HG03460 (cell line): ENCODE measurements at regions not wholly inside any gene's neighbourhood (a gene's known extent, or its start where the extent isn't known, plus 50 kb on each side); places are given as distances from the start of the nearest gene placed in this dataset.
"Not testable (repeated sequence)": the region's sequence is repeated elsewhere in the genome, so short reads cannot be mapped to it uniquely, and the experiment has no call there.

Experiments
- ATAC-seq: cut with Tn5 transposase; IDR thresholded peaks from one replicate; pipeline ENCODE4 v1.9.1; 2021; ENCODE audit not compliant: unreplicated experiment

- ATAC-seq = no peak
These were observed 354.0 kb downstream of the FLRT2 start for GRCh38 chr14:85883966-85884365.

DNA sequence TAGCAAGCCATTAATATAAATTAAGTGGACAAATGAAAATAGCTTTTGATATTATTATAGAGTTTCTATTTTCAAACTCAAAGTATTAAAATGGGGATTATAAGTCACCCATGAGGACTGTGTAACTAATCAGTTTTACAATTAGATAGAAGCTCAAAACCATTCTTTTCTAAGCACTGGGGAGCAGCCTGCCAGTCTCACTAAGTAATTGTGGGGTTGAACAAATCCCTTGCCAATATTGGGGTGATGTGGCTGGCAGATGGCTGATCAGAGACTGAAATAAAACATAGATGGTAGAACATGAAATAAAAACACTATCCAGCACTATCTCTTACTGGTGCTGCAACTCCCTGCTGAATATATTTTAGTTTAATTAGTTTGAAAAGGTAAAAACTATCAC lies 353.2 kb downstream of the FLRT2 start:
- no peak for ATAC-seq

GRCh38 chr14:85881935-85882334 lies 352.0 kb downstream of the FLRT2 start:
- no peak for ATAC-seq

- no peak for ATAC-seq
These were observed 348.9 kb downstream of the FLRT2 start for GRCh38 chr14:85878874-85879273.

DNA sequence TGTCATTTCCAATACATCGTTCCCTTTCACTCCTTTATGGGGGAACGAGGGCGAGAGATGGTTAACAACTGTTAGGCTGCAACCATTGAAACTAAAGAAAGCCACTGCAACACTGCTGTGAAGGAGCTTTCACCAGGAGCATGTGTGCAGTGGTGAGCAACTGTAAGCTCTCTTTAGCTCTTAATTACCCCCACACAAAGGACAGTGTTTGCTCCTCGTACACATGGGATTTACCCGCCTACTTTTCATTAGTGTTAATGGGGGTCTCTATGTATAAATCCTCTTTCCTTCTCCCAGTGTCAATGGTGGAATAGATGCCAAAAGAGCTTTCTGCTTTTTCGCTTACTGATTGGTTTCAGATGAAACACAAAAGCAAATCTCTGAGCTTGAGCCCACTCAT lies 343.1 kb downstream of the FLRT2 start:
- ATAC-seq = no peak

DNA sequence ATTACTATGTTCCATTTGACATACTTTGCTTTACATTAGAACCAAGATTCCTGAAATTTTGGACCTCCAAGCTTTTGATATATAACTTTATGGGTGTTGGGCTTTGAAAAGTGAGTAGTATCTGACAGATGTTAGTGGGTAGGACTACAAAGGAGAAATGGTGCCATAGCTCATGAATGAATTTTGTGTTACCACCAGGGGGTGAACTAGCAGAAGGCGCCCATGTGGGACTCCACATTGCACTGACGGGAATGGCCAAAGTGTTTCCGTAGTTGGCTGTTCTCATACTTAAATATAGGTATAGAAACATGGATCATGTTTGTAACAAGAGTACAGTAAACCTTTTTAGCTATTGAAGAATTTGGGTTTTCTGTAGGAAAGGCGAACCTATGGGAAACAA lies 337.5 kb downstream of the FLRT2 start:
- no peak for ATAC-seq

DNA sequence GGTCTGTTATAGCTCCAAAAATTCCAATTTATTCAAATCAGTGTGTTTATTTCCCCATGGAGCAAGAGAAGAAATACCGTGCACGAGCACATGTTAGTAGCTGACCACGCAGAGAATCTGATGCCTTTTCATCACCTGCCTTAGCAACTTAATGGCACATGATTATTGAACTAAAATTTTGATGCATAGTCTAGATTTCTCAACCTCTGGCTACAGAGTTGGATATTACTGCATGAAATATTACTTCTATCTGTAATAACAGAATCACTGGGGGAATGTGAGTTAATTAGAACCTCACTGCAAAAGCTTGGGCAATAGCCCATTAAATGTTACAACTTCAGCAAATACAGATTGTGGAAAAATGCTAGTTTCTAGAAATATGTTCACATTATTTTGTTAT lies 335.8 kb downstream of the FLRT2 start:
- ATAC-seq = no peak

GRCh38 chr14:85858634-85859033 lies 328.7 kb downstream of the FLRT2 start:
- no peak for ATAC-seq

GRCh38 chr14:85856430-85856829 lies 326.5 kb downstream of the FLRT2 start:
- no peak for ATAC-seq

- no peak for ATAC-seq
These were observed 324.1 kb downstream of the FLRT2 start for GRCh38 chr14:85853996-85854526.

- no peak for ATAC-seq
These were observed 323.0 kb downstream of the FLRT2 start for GRCh38 chr14:85852906-85853305.

DNA sequence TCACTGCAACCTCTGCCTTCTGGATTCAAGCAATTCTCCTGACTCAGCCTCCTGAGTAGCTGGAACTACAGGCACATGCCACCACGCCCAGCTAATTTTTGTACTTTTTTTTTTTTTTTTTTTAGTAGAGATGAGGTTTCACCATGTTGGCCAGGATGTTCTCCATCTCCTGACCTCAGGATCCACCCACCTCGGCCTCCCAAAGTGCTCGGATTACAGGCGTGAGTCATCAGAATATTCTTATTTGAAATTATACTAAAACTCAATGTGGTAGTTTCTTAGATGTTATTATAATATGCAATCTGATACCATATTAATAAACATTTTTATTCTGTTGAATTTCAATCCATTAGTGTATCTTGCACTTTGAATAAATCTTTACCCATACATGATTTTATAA lies 322.2 kb downstream of the FLRT2 start:
- not testable (repeated sequence) for ATAC-seq

DNA sequence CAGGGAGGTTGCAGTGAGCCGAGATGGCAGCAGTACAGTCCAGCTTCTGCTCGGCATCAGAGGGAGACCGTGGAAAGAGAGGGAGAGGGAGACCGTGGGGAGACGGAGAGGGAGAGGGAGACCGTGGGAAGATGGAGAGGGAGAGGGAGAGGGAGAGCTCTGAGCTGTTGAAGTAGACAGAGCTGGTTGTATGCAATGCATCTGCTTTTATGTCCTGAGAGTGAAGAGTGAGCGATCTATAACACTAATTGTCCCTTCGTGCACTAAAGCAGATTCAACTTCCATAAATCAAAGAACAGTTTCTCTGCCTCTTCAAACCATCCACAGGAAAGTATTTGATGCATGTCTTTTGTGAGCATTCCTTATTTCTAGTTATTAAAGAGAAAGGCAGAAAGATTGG lies 300.6 kb downstream of the FLRT2 start:
- ATAC-seq = not testable (repeated sequence)

- ATAC-seq = not testable (repeated sequence)
These were observed 299.7 kb downstream of the FLRT2 start for GRCh38 chr14:85829601-85830000.

GRCh38 chr14:85824526-85824925 lies 294.6 kb downstream of the FLRT2 start:
- no peak for ATAC-seq

GRCh38 chr14:85822236-85822635 lies 292.3 kb downstream of the FLRT2 start:
- ATAC-seq = no peak

- no peak for ATAC-seq
These were observed 287.5 kb downstream of the FLRT2 start for GRCh38 chr14:85817430-85817829.

DNA sequence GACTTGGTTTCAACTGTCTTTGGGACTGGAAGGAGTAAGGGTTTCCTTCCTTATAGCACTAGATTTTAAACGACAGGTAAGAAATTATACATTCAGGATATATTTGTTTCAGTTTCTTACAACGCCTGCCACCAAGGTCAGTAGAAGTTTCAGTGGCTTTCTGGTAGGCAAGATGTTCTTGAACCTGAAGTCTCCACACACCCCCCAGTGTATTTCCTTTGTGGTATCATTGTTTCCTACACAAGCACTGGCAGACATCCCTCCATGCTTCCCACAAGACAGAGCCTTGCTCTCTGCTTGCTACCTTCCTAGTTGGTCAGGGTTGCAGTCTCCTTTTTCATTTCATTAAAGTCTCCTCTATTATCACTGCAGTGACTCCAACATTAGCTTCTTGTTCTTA lies 283.1 kb downstream of the FLRT2 start:
- no peak for ATAC-seq

GRCh38 chr14:85811340-85811739 lies 281.4 kb downstream of the FLRT2 start:
- ATAC-seq = no peak

- no peak for ATAC-seq
These were observed 269.7 kb downstream of the FLRT2 start for GRCh38 chr14:85799668-85800067.

DNA sequence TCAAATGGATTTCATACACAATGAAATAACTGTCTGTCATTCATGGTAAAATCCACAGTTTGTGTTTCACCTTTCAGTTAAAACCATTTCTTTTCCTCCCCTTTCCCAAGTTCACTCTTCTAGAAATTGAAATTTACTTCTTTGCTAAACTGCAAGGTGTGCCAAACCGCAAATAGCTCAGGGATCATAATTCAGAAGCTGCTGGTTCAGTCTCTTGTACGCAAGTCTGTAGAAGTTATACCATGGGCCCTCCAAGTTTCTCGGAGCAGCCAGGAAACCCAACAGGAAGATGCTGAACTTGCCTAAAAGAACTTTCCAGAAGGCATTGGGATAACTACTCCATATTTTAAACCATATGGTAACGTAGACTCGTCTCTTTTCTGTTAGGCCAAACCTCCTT lies 268.9 kb downstream of the FLRT2 start:
- ATAC-seq = no peak

- no peak for ATAC-seq
These were observed 263.6 kb downstream of the FLRT2 start for GRCh38 chr14:85793533-85793932.

DNA sequence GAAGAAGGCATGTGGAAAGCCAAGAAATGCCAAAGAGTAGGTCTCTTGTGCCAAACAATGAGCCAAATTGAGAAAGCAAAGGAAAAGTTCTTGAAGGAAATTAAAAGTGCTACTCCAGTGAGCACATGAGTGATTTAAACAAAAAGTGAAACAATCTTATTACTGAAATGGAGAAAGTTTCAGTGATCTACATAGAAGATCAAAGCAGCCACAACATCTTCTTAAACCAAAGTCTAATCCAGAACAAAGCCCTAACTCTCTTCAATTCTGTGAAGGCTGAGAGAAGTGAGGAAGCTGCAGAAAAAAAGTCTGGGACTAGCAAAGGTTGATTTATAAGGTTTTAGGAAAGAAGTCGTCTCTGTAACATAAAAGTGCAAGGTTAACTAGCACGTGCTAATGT lies 259.6 kb downstream of the FLRT2 start:
- ATAC-seq = no peak
